Ishikawa (cell line): ENCODE measurements at regions not wholly inside any gene's neighbourhood (a gene's known extent, or its start where the extent isn't known, plus 50 kb on each side); places are given as distances from the start of the nearest gene placed in this dataset.

Experiments
- CEBPB ChIP-seq: IDR thresholded peaks from 2 replicates; pipeline ENCODE4 v1.6.1; 2012
- RAD21 ChIP-seq: IDR thresholded peaks from 2 replicates; pipeline ENCODE4 v1.6.1; 2012; ENCODE audit warnings: low read depth
- TAF1 ChIP-seq: IDR thresholded peaks from 2 replicates; pipeline ENCODE4 v1.6.1; 2012; ENCODE audit warnings: low read depth, mild to moderate bottlenecking
- USF1 ChIP-seq: IDR thresholded peaks from 2 replicates; pipeline ENCODE4 v1.6.1; 2012
- TF ChIP-seq, protein P1 (sequence below): IDR thresholded peaks from 2 replicates; pipeline ENCODE4 v1.6.1; 2012
- TF ChIP-seq, protein P2 (sequence below): IDR thresholded peaks from 2 replicates; pipeline ENCODE4 v1.6.1; 2012; ENCODE audit warnings: low read depth, mild to moderate bottlenecking

DNA sequence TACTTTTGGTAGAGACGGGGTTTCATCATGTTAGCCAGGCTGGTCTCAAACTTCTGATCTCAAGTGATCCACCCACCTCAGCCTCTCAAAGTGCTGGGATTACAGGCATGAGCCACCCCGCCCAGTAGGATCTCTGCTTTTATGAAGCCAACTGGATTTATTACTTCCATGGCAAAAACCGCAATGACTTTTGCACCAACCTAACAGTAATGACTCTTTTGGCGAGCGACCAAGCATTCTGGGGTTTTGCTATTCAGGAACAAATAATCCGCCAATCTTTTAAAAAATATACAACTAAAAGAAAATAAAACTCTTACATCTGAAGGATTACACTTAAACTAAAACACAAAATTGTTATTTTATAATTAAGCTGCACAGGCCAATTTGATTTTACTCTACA is 260.6 kb downstream of the ZEB2 start:
- TF ChIP-seq, protein P1, sequence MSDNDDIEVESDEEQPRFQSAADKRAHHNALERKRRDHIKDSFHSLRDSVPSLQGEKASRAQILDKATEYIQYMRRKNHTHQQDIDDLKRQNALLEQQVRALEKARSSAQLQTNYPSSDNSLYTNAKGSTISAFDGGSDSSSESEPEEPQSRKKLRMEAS: no peak
- no peak for TF ChIP-seq USF1
- no peak for TF ChIP-seq TAF1
- TF ChIP-seq, protein P2, sequence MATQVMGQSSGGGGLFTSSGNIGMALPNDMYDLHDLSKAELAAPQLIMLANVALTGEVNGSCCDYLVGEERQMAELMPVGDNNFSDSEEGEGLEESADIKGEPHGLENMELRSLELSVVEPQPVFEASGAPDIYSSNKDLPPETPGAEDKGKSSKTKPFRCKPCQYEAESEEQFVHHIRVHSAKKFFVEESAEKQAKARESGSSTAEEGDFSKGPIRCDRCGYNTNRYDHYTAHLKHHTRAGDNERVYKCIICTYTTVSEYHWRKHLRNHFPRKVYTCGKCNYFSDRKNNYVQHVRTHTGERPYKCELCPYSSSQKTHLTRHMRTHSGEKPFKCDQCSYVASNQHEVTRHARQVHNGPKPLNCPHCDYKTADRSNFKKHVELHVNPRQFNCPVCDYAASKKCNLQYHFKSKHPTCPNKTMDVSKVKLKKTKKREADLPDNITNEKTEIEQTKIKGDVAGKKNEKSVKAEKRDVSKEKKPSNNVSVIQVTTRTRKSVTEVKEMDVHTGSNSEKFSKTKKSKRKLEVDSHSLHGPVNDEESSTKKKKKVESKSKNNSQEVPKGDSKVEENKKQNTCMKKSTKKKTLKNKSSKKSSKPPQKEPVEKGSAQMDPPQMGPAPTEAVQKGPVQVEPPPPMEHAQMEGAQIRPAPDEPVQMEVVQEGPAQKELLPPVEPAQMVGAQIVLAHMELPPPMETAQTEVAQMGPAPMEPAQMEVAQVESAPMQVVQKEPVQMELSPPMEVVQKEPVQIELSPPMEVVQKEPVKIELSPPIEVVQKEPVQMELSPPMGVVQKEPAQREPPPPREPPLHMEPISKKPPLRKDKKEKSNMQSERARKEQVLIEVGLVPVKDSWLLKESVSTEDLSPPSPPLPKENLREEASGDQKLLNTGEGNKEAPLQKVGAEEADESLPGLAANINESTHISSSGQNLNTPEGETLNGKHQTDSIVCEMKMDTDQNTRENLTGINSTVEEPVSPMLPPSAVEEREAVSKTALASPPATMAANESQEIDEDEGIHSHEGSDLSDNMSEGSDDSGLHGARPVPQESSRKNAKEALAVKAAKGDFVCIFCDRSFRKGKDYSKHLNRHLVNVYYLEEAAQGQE: no peak
- no peak for TF ChIP-seq RAD21
- TF ChIP-seq CEBPB: no peak
